ENCODE measurements at regions not wholly inside any gene's neighbourhood (a gene's known extent, or its start where the extent isn't known, plus 50 kb on each side); places are given as distances from the start of the nearest gene placed in this dataset.

- FAIRE-seq (no peak), DNase-seq (peak in 1 of 5 donors; percentile 29)
These were observed 66.1 kb upstream of the INPP5A start for GRCh38 chr10:132471484-132471883.

DNA sequence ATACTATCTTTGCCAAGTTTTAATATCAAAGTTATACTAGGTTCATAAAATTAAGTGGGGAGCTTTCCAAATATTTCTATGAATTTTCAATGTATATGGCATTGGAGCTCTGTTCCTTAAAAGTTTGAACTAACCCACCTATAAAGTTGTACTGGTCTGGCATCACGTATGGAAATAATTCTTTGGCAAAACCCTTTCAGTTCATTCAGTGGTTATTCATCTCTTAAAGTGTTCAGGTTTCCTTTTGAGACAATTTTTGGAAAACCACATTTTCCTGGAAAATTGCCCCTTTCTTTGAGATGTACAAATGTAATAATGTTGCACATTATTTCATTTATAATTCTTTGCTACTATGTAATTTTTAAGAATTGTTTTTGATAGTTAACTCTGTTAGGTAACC is 62.5 kb upstream of the INPP5A start:
- DNase-seq (no peak), FAIRE-seq (no peak)
- Histone ChIP-seq H3K4me3 (ENCODE audit: low read length in 3 of 3) (no peak overlapping the region), H3K4me1 (ENCODE audit: control insufficient read depth in 2 of 3, insufficient read depth in 2 of 3, low read depth in 1 of 3, low read length in 3 of 3) (no peaks in the 10 kb centered on the region), H3K27me3 (ENCODE audit: control insufficient read depth, insufficient read depth, low read length) (no peaks in the 10 kb centered on the region), H3K36me3 (ENCODE audit: control insufficient read depth in 2 of 3, insufficient read depth in 3 of 3, low read length in 3 of 3) (no peaks in the 10 kb centered on the region), H3K27ac (ENCODE audit: low read depth in 2 of 2, low read length in 2 of 2) (no peak overlapping the region), H3K9ac (ENCODE audit: low read length in 3 of 3) (no peak overlapping the region), H3K9me3 (ENCODE audit: control insufficient read depth in 2 of 3, insufficient read depth in 1 of 3, low read length in 3 of 3) (peaks cover 0 to 3% (median 0%) of the 10 kb centered on the region in 3 donors)
- TF ChIP-seq, protein P1, sequence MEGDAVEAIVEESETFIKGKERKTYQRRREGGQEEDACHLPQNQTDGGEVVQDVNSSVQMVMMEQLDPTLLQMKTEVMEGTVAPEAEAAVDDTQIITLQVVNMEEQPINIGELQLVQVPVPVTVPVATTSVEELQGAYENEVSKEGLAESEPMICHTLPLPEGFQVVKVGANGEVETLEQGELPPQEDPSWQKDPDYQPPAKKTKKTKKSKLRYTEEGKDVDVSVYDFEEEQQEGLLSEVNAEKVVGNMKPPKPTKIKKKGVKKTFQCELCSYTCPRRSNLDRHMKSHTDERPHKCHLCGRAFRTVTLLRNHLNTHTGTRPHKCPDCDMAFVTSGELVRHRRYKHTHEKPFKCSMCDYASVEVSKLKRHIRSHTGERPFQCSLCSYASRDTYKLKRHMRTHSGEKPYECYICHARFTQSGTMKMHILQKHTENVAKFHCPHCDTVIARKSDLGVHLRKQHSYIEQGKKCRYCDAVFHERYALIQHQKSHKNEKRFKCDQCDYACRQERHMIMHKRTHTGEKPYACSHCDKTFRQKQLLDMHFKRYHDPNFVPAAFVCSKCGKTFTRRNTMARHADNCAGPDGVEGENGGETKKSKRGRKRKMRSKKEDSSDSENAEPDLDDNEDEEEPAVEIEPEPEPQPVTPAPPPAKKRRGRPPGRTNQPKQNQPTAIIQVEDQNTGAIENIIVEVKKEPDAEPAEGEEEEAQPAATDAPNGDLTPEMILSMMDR (IDR thresholded peaks at IDR 0.05; ENCODE audit: borderline replicate concordance, extremely low read depth, insufficient read depth), result no peak
- intact Hi-C loops (cut with DNase I), result no loop called here

More at GRCh38 chr10:132471484-132471883, 66.1 kb upstream of the INPP5A start:
- no peaks in the 10 kb centered on the region for H3K36me3 ChIP-seq (ENCODE audit: control insufficient read depth in 2 of 3, insufficient read depth in 3 of 3, low read length in 3 of 3)
- peaks cover 0 to 8% (median 0%) of the 10 kb centered on the region in 3 donors for H3K4me1 ChIP-seq (ENCODE audit: control insufficient read depth in 2 of 3, insufficient read depth in 2 of 3, low read depth in 1 of 3, low read length in 3 of 3)
- no peak overlapping the region for H3K4me3 ChIP-seq (ENCODE audit: low read length in 3 of 3)
- no peak overlapping the region for H3K27ac ChIP-seq (ENCODE audit: low read depth in 2 of 2, low read length in 2 of 2)
- H3K9me3 ChIP-seq (ENCODE audit: control insufficient read depth in 2 of 3, insufficient read depth in 1 of 3, low read length in 3 of 3), result peaks cover 0 to 3% (median 0%) of the 10 kb centered on the region in 3 donors
- TF ChIP-seq, protein P1 (IDR thresholded peaks at IDR 0.05; ENCODE audit: borderline replicate concordance, extremely low read depth, insufficient read depth), result no peak
- no peak overlapping the region for H3K9ac ChIP-seq (ENCODE audit: low read length in 3 of 3)
- no peaks in the 10 kb centered on the region for H3K27me3 ChIP-seq (ENCODE audit: control insufficient read depth, insufficient read depth, low read length)
- intact Hi-C loops (cut with DNase I), result no loop called here

- TF ChIP-seq, protein P1 (IDR thresholded peaks at IDR 0.05; ENCODE audit: borderline replicate concordance, extremely low read depth, insufficient read depth), result no peak
- Histone ChIP-seq H3K36me3 (ENCODE audit: control insufficient read depth in 2 of 3, insufficient read depth in 3 of 3, low read length in 3 of 3) (no peaks in the 10 kb centered on the region), H3K9me3 (ENCODE audit: control insufficient read depth in 2 of 3, insufficient read depth in 1 of 3, low read length in 3 of 3) (peaks cover 0 to 3% (median 0%) of the 10 kb centered on the region in 3 donors), H3K27ac (ENCODE audit: low read depth in 2 of 2, low read length in 2 of 2) (no peak overlapping the region), H3K9ac (ENCODE audit: low read length in 3 of 3) (no peak overlapping the region), H3K4me1 (ENCODE audit: control insufficient read depth in 2 of 3, insufficient read depth in 2 of 3, low read depth in 1 of 3, low read length in 3 of 3) (no peaks in the 10 kb centered on the region), H3K4me3 (ENCODE audit: low read length in 3 of 3) (no peak overlapping the region), H3K27me3 (ENCODE audit: control insufficient read depth, insufficient read depth, low read length) (no peaks in the 10 kb centered on the region)
- intact Hi-C loops (cut with DNase I), result no loop called here
- FAIRE-seq, result no peak
- DNase-seq, result peak in 2 of 5 donors; percentile 28 to 54
These were observed 61.2 kb upstream of the INPP5A start for GRCh38 chr10:132476146-132477065.

Measured in kidney (tissue), 13 donors.